GM12875 (cell line): ENCODE measurements at regions not wholly inside any gene's neighbourhood (a gene's known extent, or its start where the extent isn't known, plus 50 kb on each side); places are given as distances from the start of the nearest gene placed in this dataset.

Experiments used
- H3K4me3 ChIP-seq: one replicate; pipeline ENCODE4 v1.5.1; 2011; ENCODE audit warnings: low read depth, low read length, control low read depth
- CTCF ChIP-seq: IDR thresholded peaks from 2 replicates; pipeline ENCODE4 v1.5.1; 2011; ENCODE audit warnings: low read depth, mild to moderate bottlenecking, control low read depth, inconsistent platforms, low read length, moderate library complexity, borderline replicate concordance; ENCODE audit not compliant: insufficient read depth

GRCh38 chr1:109814993-109815786 is 51.5 kb upstream of the EPS8L3 start:
- TF ChIP-seq CTCF = no peak
- H3K4me3 ChIP-seq = no peak overlapping the region

DNA sequence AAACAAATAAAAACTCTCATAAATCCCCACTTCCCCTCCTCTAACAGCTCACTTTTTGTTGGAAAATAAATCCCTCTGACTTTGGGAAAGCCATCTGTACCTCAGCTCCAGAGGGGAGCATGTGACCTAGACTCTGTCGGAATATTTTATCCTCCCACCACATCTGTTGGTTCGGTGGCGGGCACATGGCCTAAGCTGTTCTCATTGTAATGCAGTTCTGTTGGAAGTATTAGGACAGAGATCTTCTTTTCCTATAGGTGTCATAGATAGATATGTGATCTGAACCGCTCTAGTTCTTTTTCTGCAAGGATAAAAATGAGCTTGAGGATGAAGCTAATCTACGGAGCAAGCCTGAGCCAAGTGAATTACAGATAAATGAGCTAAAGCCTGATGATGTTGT is 50.5 kb upstream of the EPS8L3 start:
- H3K4me3 ChIP-seq = no peak overlapping the region
- no peak for TF ChIP-seq CTCF
